Subcutaneous abdominal adipose tissue (tissue), 5 donors: ENCODE measurements at regions not wholly inside any gene's neighbourhood (a gene's known extent, or its start where the extent isn't known, plus 50 kb on each side); places are given as distances from the start of the nearest gene placed in this dataset.
"Not testable (repeated sequence)": the region's sequence is repeated elsewhere in the genome, so short reads cannot be mapped to it uniquely, and the experiment has no call there.

Experiments used
- H3K27ac ChIP-seq: one replicate; pipeline ENCODE4 v1.7.0; 2013; ENCODE audit warnings: low read depth, mild to moderate bottlenecking, inconsistent platforms, low read length, moderate library complexity
- H3K27me3 ChIP-seq, 5 donors: one replicate each; pipeline ENCODE4 v1.7.0; 2013; ENCODE audit warnings: low read length in 5 of 5, inconsistent platforms in 1 of 5; ENCODE audit not compliant: control insufficient read depth in 5 of 5, insufficient read depth in 4 of 5
- H3K36me3 ChIP-seq, 5 donors: one replicate each; pipeline ENCODE4 v1.7.0; 2013; ENCODE audit warnings: low read length in 5 of 5; ENCODE audit not compliant: control insufficient read depth in 5 of 5, insufficient read depth in 5 of 5
- H3K4me1 ChIP-seq, 5 donors: one replicate each; pipeline ENCODE4 v1.7.0; 2013; ENCODE audit warnings: low read length in 5 of 5, mild to moderate bottlenecking in 3 of 5, moderate library complexity in 1 of 5; ENCODE audit not compliant: control insufficient read depth in 5 of 5, insufficient read depth in 5 of 5
- H3K4me3 ChIP-seq, 5 donors: one replicate each; pipeline ENCODE4 v1.7.0; 2013; ENCODE audit warnings: low read length in 5 of 5, low read depth in 1 of 5
- H3K9ac ChIP-seq, 5 donors: one replicate each; pipeline ENCODE4 v1.7.0; 2013; ENCODE audit warnings: low read length in 5 of 5, mild to moderate bottlenecking in 4 of 5, moderate library complexity in 3 of 5
- H3K9me3 ChIP-seq, 5 donors: one replicate each; pipeline ENCODE4 v1.7.0; 2013; ENCODE audit warnings: low read length in 5 of 5; ENCODE audit not compliant: control insufficient read depth in 5 of 5
- donor health status: healthy.
- donor health status: healthy.
- donor health status: healthy.
- donor health status: healthy.
- donor health status: healthy.

GRCh38 chr6:21781128-21781527, 187.6 kb downstream of the SOX4 start:
- H3K4me1 ChIP-seq, result peaks cover 0 to 4% (median 0%) of the 10 kb centered on the region in 5 donors
- H3K9ac ChIP-seq, result no peak overlapping the region
- no peak overlapping the region for H3K4me3 ChIP-seq
- H3K27ac ChIP-seq, result no peak overlapping the region
- no peaks in the 10 kb centered on the region for H3K9me3 ChIP-seq
- no peaks in the 10 kb centered on the region for H3K36me3 ChIP-seq
- no peaks in the 10 kb centered on the region for H3K27me3 ChIP-seq

GRCh38 chr6:21785164-21785563, 191.6 kb downstream of the SOX4 start:
- Histone ChIP-seq H3K9ac (no peak overlapping the region), H3K4me1 (peaks cover 0 to 4% (median 0%) of the 10 kb centered on the region in 5 donors), H3K27me3 (no peaks in the 10 kb centered on the region)

GRCh38 chr6:21791056-21791455, 197.5 kb downstream of the SOX4 start:
- H3K4me1 ChIP-seq, result no peaks in the 10 kb centered on the region
- H3K9me3 ChIP-seq, result no peaks in the 10 kb centered on the region
- H3K36me3 ChIP-seq, result no peaks in the 10 kb centered on the region
- no peaks in the 10 kb centered on the region for H3K27me3 ChIP-seq
- no peak overlapping the region for H3K9ac ChIP-seq
- H3K27ac ChIP-seq, result no peak overlapping the region
- H3K4me3 ChIP-seq, result no peak overlapping the region

More at GRCh38 chr6:21785164-21785563, 191.6 kb downstream of the SOX4 start:
- Histone ChIP-seq H3K27ac (no peak overlapping the region), H3K36me3 (no peaks in the 10 kb centered on the region), H3K9me3 (no peaks in the 10 kb centered on the region), H3K4me3 (no peak overlapping the region)

- H3K9me3 ChIP-seq, result no peaks in the 10 kb centered on the region
- no peak overlapping the region for H3K27ac ChIP-seq
- no peaks in the 10 kb centered on the region for H3K27me3 ChIP-seq
- no peaks in the 10 kb centered on the region for H3K36me3 ChIP-seq
- no peak overlapping the region for H3K4me3 ChIP-seq
- no peak overlapping the region for H3K9ac ChIP-seq
- H3K4me1 ChIP-seq, result no peaks in the 10 kb centered on the region
These were observed 198.0 kb downstream of the SOX4 start for GRCh38 chr6:21791581-21791980.

- no peak overlapping the region for H3K9ac ChIP-seq
- H3K27ac ChIP-seq, result no peak overlapping the region
- no peaks in the 10 kb centered on the region for H3K4me1 ChIP-seq
- H3K4me3 ChIP-seq, result no peak overlapping the region
- H3K36me3 ChIP-seq, result no peaks in the 10 kb centered on the region
- H3K27me3 ChIP-seq, result no peaks in the 10 kb centered on the region
- no peaks in the 10 kb centered on the region for H3K9me3 ChIP-seq
These were observed 198.6 kb downstream of the SOX4 start for GRCh38 chr6:21792177-21792576.

GRCh38 chr6:21796979-21797378, 203.4 kb downstream of the SOX4 start:
- H3K9me3 ChIP-seq, H3K4me3 ChIP-seq, H3K27ac ChIP-seq, H3K36me3 ChIP-seq, H3K9ac ChIP-seq, H3K4me1 ChIP-seq, H3K27me3 ChIP-seq: not testable (repeated sequence)

GRCh38 chr6:21798468-21798867, 204.9 kb downstream of the SOX4 start:
- H3K27ac ChIP-seq, result no peak overlapping the region
- H3K36me3 ChIP-seq, result no peaks in the 10 kb centered on the region
- no peak overlapping the region for H3K9ac ChIP-seq
- no peaks in the 10 kb centered on the region for H3K9me3 ChIP-seq
- no peaks in the 10 kb centered on the region for H3K27me3 ChIP-seq
- H3K4me1 ChIP-seq, result peaks cover 0 to 9% (median 0%) of the 10 kb centered on the region in 5 donors
- no peak overlapping the region for H3K4me3 ChIP-seq

GRCh38 chr6:21800330-21800729, 206.8 kb downstream of the SOX4 start:
- H3K27me3 ChIP-seq, result no peaks in the 10 kb centered on the region
- no peak overlapping the region for H3K4me3 ChIP-seq
- H3K9me3 ChIP-seq, result no peaks in the 10 kb centered on the region
- H3K36me3 ChIP-seq, result no peaks in the 10 kb centered on the region
- H3K9ac ChIP-seq, result no peak overlapping the region
- no peak overlapping the region for H3K27ac ChIP-seq
- peaks cover 0 to 9% (median 3%) of the 10 kb centered on the region in 5 donors for H3K4me1 ChIP-seq

- H3K36me3 ChIP-seq, result no peaks in the 10 kb centered on the region
- no peak overlapping the region for H3K27ac ChIP-seq
- no peak overlapping the region for H3K4me3 ChIP-seq
- peaks cover 0 to 9% (median 4%) of the 10 kb centered on the region in 5 donors for H3K4me1 ChIP-seq
- no peaks in the 10 kb centered on the region for H3K27me3 ChIP-seq
- H3K9ac ChIP-seq, result no peak overlapping the region
- no peaks in the 10 kb centered on the region for H3K9me3 ChIP-seq
These were observed 207.4 kb downstream of the SOX4 start for GRCh38 chr6:21800948-21801438.

GRCh38 chr6:21801446-21802174, 208.1 kb downstream of the SOX4 start:
- H3K9ac ChIP-seq, result no peak overlapping the region

More at GRCh38 chr6:21801446-21802174, 208.1 kb downstream of the SOX4 start:
- no peaks in the 10 kb centered on the region for H3K36me3 ChIP-seq
- H3K4me3 ChIP-seq, result no peak overlapping the region
- no peak overlapping the region for H3K27ac ChIP-seq
- H3K4me1 ChIP-seq, result peaks cover 0 to 9% (median 4%) of the 10 kb centered on the region in 5 donors
- H3K9me3 ChIP-seq, result no peaks in the 10 kb centered on the region
- H3K27me3 ChIP-seq, result no peaks in the 10 kb centered on the region
